MM.1S (cell line): ENCODE measurements at regions not wholly inside any gene's neighbourhood (a gene's known extent, or its start where the extent isn't known, plus 50 kb on each side); places are given as distances from the start of the nearest gene placed in this dataset.

Source experiments
- DNase-seq: peaks from one replicate; pipeline ENCODE4 v3.0.0-alpha.2; 2015
- H2AFZ ChIP-seq: fragments of 300-600 bp; sonication (generic); 2 replicates; pipeline ENCODE4 v1.6.0; 2016; ENCODE audit warnings: antibody characterized with exemption, low read length
- H3F3A ChIP-seq: fragments of 300-600 bp; sonication (generic); 2 replicates; pipeline ENCODE4 v1.6.1; 2016; ENCODE audit warnings: mild to moderate bottlenecking, antibody characterized with exemption, low read length, moderate library complexity, mixed read lengths; ENCODE audit not compliant: insufficient read depth
- H3K27ac ChIP-seq: fragments of 300-600 bp; sonication (generic); 2 replicates; pipeline ENCODE4 v1.5.1; 2016; ENCODE audit warnings: mild to moderate bottlenecking, low read length
- H3K27me3 ChIP-seq: fragments of 300-600 bp; sonication (generic); replicated peaks from 2 replicates; pipeline ENCODE4 v1.6.0; 2016; ENCODE audit warnings: low read length; ENCODE audit not compliant: insufficient read depth
- H3K36me3 ChIP-seq: fragments of 300-600 bp; sonication (generic); replicated peaks from 2 replicates; pipeline ENCODE4 v1.6.1; 2016; ENCODE audit warnings: mild to moderate bottlenecking, low read length, mixed read lengths; ENCODE audit not compliant: insufficient read depth
- H3K4me1 ChIP-seq: fragments of 300-600 bp; sonication (generic); 2 replicates; pipeline ENCODE4 v1.6.1; 2016; ENCODE audit warnings: low read length, mixed read lengths
- H3K4me2 ChIP-seq: fragments of 300-600 bp; sonication (generic); 2 replicates; pipeline ENCODE4 v1.6.0; 2016; ENCODE audit warnings: low read depth, low read length
- H3K4me3 ChIP-seq: fragments of 300-600 bp; sonication (generic); 2 replicates; pipeline ENCODE4 v1.5.1; 2016; ENCODE audit warnings: low read length, mixed read lengths
- H3K79me2 ChIP-seq: fragments of 300-600 bp; sonication (generic); 2 replicates; pipeline ENCODE4 v1.6.1; 2016; ENCODE audit warnings: mixed run types, low read length, mixed read lengths
- H3K9ac ChIP-seq: fragments of 300-600 bp; sonication (generic); 2 replicates; pipeline ENCODE4 v1.6.1; 2016; ENCODE audit warnings: low read length, mixed read lengths
- H3K9me2 ChIP-seq: fragments of 300-600 bp; sonication (generic); replicated peaks from 2 replicates; pipeline ENCODE4 v1.6.1; 2016; ENCODE audit warnings: mild to moderate bottlenecking, low read length, mixed read lengths; ENCODE audit not compliant: insufficient read depth
- H3K9me3 ChIP-seq: fragments of 300-600 bp; sonication (generic); replicated peaks from 2 replicates; pipeline ENCODE4 v1.6.1; 2016; ENCODE audit warnings: mild to moderate bottlenecking, low read length, mixed read lengths; ENCODE audit not compliant: insufficient read depth
- H4K20me1 ChIP-seq: fragments of 300-600 bp; sonication (generic); 2 replicates; pipeline ENCODE4 v1.6.1; 2016; ENCODE audit warnings: mild to moderate bottlenecking, low read length, moderate library complexity, mixed read lengths; ENCODE audit not compliant: insufficient read depth
- CTCF ChIP-seq: fragments of 300-600 bp; sonication (generic); IDR thresholded peaks from 2 replicates; pipeline ENCODE4 v1.5.1; 2016; ENCODE audit warnings: antibody characterized with exemption, low read length, mixed read lengths
- EZH2 ChIP-seq: fragments of 300-600 bp; sonication (generic); optimal IDR thresholded peaks from 2 replicates; pipeline ENCODE3; 2017; ENCODE audit warnings: low read depth, mild to moderate bottlenecking, antibody characterized with exemption, low read length, mixed read lengths
- EZH2phosphoT487 ChIP-seq: fragments of 300-600 bp; sonication (generic); IDR thresholded peaks from 2 replicates; pipeline ENCODE4 v1.6.1; 2018; ENCODE audit warnings: antibody characterized with exemption, low read length

- no peaks in the 10 kb centered on the region for H3K9me2 ChIP-seq
- H3K27ac ChIP-seq = no peak overlapping the region
- H2AFZ ChIP-seq = no peak overlapping the region
- TF ChIP-seq EZH2 = no peak
- TF ChIP-seq EZH2phosphoT487 = no peak
- no peak for TF ChIP-seq CTCF
- H3K4me1 ChIP-seq = no peaks in the 10 kb centered on the region
- H3K9ac ChIP-seq = no peak overlapping the region
- H3K9me3 ChIP-seq = no peaks in the 10 kb centered on the region
- H4K20me1 ChIP-seq = no peaks in the 10 kb centered on the region
- H3F3A ChIP-seq = no peaks in the 10 kb centered on the region
- no peaks in the 10 kb centered on the region for H3K27me3 ChIP-seq
- no peak for DNase-seq
- H3K36me3 ChIP-seq = no peaks in the 10 kb centered on the region
- no peaks in the 10 kb centered on the region for H3K79me2 ChIP-seq
- no peak overlapping the region for H3K4me3 ChIP-seq
- H3K4me2 ChIP-seq = no peak overlapping the region
Measured at GRCh38 chr2:133717497-133717896, 149.2 kb upstream of the NCKAP5 start.

- Histone ChIP-seq H3K27me3 (no peaks in the 10 kb centered on the region), H3K9me3 (no peaks in the 10 kb centered on the region), H2AFZ (no peak overlapping the region), H3K36me3 (no peaks in the 10 kb centered on the region), H3K9ac (no peak overlapping the region), H3K27ac (no peak overlapping the region), H3F3A (no peaks in the 10 kb centered on the region), H3K4me1 (no peaks in the 10 kb centered on the region), H3K4me2 (no peak overlapping the region), H4K20me1 (no peaks in the 10 kb centered on the region), H3K79me2 (no peaks in the 10 kb centered on the region), H3K4me3 (no peak overlapping the region), H3K9me2 (no peaks in the 10 kb centered on the region)
- no peak for DNase-seq
- no peak for TF ChIP-seq CTCF
Measured at GRCh38 chr2:133718688-133719201, 150.5 kb upstream of the NCKAP5 start.

GRCh38 chr2:133720429-133720828 lies 152.2 kb upstream of the NCKAP5 start:
- Histone ChIP-seq H3K4me1 (no peaks in the 10 kb centered on the region), H3K4me2 (no peak overlapping the region), H3K9me3 (no peaks in the 10 kb centered on the region), H3K27me3 (no peaks in the 10 kb centered on the region), H4K20me1 (no peaks in the 10 kb centered on the region), H3F3A (no peaks in the 10 kb centered on the region), H3K9me2 (no peaks in the 10 kb centered on the region), H3K9ac (no peak overlapping the region), H3K36me3 (no peaks in the 10 kb centered on the region), H3K79me2 (no peaks in the 10 kb centered on the region), H3K27ac (no peak overlapping the region), H3K4me3 (no peak overlapping the region), H2AFZ (no peak overlapping the region)
- DNase-seq = no peak
- TF ChIP-seq EZH2phosphoT487 = no peak
- no peak for TF ChIP-seq EZH2
- TF ChIP-seq CTCF = no peak
